ENCODE measurements at regions not wholly inside any gene's neighbourhood (a gene's known extent, or its start where the extent isn't known, plus 50 kb on each side); places are given as distances from the start of the nearest gene placed in this dataset.

- Histone ChIP-seq H3K79me2 (ENCODE audit: control insufficient read depth, insufficient read depth, low read length) (no peaks in the 10 kb centered on the region), H3K27ac (ENCODE audit: control insufficient read depth, insufficient read depth, low read length) (no peak overlapping the region), H3K4me1 (ENCODE audit: control insufficient read depth, extremely low read depth, insufficient read depth, low read length) (no peaks in the 10 kb centered on the region), H3K36me3 (ENCODE audit: control insufficient read depth in 2 of 2, extremely low read depth in 1 of 2, insufficient read depth in 2 of 2, low read length in 2 of 2) (no peaks in the 10 kb centered on the region), H3K9me3 (ENCODE audit: control insufficient read depth, low read depth, low read length) (no peaks in the 10 kb centered on the region), H3K27me3 (ENCODE audit: control insufficient read depth, extremely low read depth, insufficient read depth, low read length) (no peaks in the 10 kb centered on the region), H2AFZ (ENCODE audit: control insufficient read depth, low read length) (no peak overlapping the region), H4K20me1 (ENCODE audit: control insufficient read depth, extremely low read depth, insufficient read depth, low read length) (no peaks in the 10 kb centered on the region), H3K9me1 (ENCODE audit: control insufficient read depth, extremely low read depth, insufficient read depth, low read length) (no peaks in the 10 kb centered on the region), H3K4me2 (ENCODE audit: control insufficient read depth, extremely low read depth, insufficient read depth, low read depth, low read length) (no peak overlapping the region), H3K9ac (ENCODE audit: control insufficient read depth, extremely low read depth, insufficient read depth, low read length) (no peak overlapping the region), H3K4me3 (ENCODE audit: control insufficient read depth in 2 of 3, extremely low read depth in 1 of 3, insufficient read depth in 2 of 3, low read depth in 1 of 3, low read length in 3 of 3) (no peak overlapping the region)
- DNase-seq (ENCODE audit: low read depth, low spot score) = no peak
- no peak for TF ChIP-seq CTCF (optimal IDR thresholded peaks at IDR 0.05 in 1 of 3, IDR thresholded peaks at IDR 0.05 in 1 of 3, conservative IDR thresholded peaks at IDR 0.05 in 1 of 3; ENCODE audit: extremely low read depth in 1 of 3, insufficient read depth in 2 of 3, low read length in 3 of 3)
- TF ChIP-seq EZH2 (IDR thresholded peaks at IDR 0.05; ENCODE audit: low read length) = no peak
- FAIRE-seq = no peak
- dilution Hi-C loops (cut with MboI; ENCODE audit: extremely low pct_ligation_motif_present, low sequenced_read_pairs) = no loop called here
Observed at GRCh38 chr9:29730163-29730562, 2156.9 kb upstream of the C9orf72 start.

GRCh38 chr9:29740518-29740917, 2167.2 kb upstream of the C9orf72 start:
- Histone ChIP-seq H3K36me3 (ENCODE audit: control insufficient read depth in 2 of 2, extremely low read depth in 1 of 2, insufficient read depth in 2 of 2, low read length in 2 of 2) (no peaks in the 10 kb centered on the region), H3K9me3 (ENCODE audit: control insufficient read depth, low read depth, low read length) (no peaks in the 10 kb centered on the region), H3K4me3 (ENCODE audit: control insufficient read depth in 2 of 3, extremely low read depth in 1 of 3, insufficient read depth in 2 of 3, low read depth in 1 of 3, low read length in 3 of 3) (no peak overlapping the region), H3K9me1 (ENCODE audit: control insufficient read depth, extremely low read depth, insufficient read depth, low read length) (no peaks in the 10 kb centered on the region), H3K79me2 (ENCODE audit: control insufficient read depth, insufficient read depth, low read length) (no peaks in the 10 kb centered on the region), H3K4me2 (ENCODE audit: control insufficient read depth, extremely low read depth, insufficient read depth, low read depth, low read length) (no peak overlapping the region), H3K27me3 (ENCODE audit: control insufficient read depth, extremely low read depth, insufficient read depth, low read length) (no peaks in the 10 kb centered on the region), H3K4me1 (ENCODE audit: control insufficient read depth, extremely low read depth, insufficient read depth, low read length) (no peaks in the 10 kb centered on the region), H3K27ac (ENCODE audit: control insufficient read depth, insufficient read depth, low read length) (no peak overlapping the region), H4K20me1 (ENCODE audit: control insufficient read depth, extremely low read depth, insufficient read depth, low read length) (no peaks in the 10 kb centered on the region), H2AFZ (ENCODE audit: control insufficient read depth, low read length) (no peak overlapping the region), H3K9ac (ENCODE audit: control insufficient read depth, extremely low read depth, insufficient read depth, low read length) (no peak overlapping the region)
- FAIRE-seq = no peak
- no peak for DNase-seq (ENCODE audit: low read depth, low spot score)
- TF ChIP-seq CTCF (optimal IDR thresholded peaks at IDR 0.05 in 1 of 3, IDR thresholded peaks at IDR 0.05 in 1 of 3, conservative IDR thresholded peaks at IDR 0.05 in 1 of 3; ENCODE audit: extremely low read depth in 1 of 3, insufficient read depth in 2 of 3, low read length in 3 of 3) = no peak
- TF ChIP-seq EZH2 (IDR thresholded peaks at IDR 0.05; ENCODE audit: low read length) = no peak
- dilution Hi-C loops (cut with MboI; ENCODE audit: extremely low pct_ligation_motif_present, low sequenced_read_pairs) = no loop called here

All from keratinocyte (primary cell).